NCI-H748 treated with DMSO at 0.1 percent for 48 hours (cell line): ENCODE measurements at regions not wholly inside any gene's neighbourhood (a gene's known extent, or its start where the extent isn't known, plus 50 kb on each side); places are given as distances from the start of the nearest gene placed in this dataset.

Experiments
- DNase-seq: peaks from one replicate; lab custom pipeline; 2025; lab: John Stamatoyannopoulos, UW

DNA sequence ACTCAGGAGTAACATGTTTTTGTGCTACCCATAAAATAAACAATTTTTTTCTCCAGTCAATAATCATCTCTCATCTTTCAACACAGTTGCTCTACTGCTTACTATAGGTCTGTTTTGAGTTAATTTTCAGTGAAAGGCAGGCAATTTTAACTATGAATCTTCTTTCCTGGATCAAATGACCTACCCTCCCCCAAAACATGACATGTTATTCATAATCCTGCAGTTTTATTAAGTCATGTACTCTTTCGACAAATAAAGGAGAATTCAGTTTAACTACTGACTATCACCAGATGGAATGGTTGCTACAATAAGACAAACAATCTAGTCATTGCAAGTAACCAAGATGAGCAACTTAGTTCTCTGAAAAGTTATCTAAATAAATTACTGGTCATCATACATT, 106.0 kb upstream of the FAR2 start:
- DNase-seq: no peak

DNA sequence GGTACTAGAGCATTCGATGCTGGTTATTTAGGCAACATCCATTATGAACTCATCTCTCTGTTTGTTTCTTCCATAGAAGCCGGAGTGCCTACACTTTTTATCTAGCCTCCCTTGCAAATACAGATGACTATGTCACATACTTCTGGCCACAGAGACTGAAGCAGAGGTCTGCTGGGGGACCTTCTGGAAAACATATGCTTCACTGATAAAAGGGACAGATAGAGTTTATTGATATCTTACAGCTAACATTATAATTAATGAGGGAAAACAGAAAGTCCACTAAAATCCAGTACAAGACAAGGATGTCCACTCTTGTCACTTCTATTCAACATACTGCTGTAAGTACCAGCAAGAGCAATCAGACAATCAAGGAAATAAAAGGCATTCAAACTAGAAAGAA, 104.3 kb upstream of the FAR2 start:
- DNase-seq: no peak

DNA sequence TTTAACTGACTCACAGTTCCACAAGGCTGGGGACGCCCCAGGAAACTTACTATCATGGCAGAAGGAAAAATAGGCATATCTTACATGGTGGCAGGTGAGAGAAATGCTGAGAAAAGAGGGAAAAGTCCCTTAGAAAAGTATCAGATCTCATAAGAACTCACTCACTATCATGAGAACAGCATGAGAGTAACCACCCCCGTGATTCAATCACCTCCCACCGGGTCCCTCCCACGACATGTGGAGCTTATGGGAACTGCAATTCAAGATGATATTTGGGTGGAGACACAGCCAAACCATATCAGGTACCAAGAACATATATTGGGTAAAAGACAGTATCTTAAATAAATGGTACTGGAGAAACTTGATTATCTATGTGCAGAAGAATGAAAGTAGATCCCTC, 100.3 kb upstream of the FAR2 start:
- no peak for DNase-seq

DNA sequence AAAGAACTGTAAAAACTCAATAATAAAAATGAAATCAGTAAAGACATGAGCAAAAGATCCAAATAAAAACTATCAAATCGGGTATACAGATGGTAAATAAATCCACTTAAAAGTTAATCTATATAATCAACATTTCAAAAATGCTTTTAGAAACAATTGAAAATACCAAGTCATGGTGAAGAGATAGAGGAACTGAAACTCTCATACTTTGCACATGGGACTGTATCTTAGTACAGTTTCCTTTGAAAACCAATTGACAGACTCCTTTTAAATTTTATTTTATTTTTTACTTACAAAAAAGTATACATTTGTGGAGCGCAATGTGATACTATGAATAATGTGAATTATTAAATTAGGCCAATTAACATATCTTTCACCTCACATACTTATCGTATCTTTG, 98.6 kb upstream of the FAR2 start:
- DNase-seq: no peak

DNA sequence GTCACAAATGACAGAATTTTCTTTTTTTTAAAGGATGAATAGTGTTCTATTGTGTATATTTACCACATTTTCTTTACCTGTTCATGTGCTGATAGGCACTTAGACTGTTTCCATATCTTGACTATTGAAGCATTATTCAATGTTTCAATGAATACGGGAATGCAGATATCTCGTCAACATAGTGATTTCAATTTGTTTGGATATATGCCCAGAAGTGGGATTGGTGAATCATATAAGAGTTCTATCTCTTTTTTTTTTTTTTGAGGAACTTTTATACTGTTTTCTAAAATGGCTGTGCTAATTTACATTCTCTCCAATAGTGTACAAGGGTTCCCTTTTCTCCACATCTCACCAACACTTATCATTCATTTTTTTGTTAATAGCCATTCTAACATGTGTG, 97.9 kb upstream of the FAR2 start:
- no peak for DNase-seq

DNA sequence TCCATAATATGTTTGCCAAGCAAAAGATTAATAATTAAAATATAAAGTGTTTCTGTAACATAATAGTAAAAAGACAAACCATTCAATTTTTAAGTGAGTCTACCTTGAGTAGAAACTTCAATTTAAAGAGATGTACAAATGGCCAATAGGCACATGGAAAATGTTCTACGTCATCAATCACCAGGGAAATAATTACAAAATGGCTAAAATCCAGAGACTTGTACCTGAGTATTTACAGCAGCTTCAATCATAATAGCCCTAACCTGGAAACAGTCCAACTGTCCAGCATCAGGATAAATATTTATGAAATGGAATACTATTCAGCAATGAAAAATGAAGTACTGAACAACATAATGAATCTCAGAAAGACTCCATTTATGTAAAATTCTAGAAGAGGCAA, 95.5 kb upstream of the FAR2 start:
- DNase-seq: no peak

DNA sequence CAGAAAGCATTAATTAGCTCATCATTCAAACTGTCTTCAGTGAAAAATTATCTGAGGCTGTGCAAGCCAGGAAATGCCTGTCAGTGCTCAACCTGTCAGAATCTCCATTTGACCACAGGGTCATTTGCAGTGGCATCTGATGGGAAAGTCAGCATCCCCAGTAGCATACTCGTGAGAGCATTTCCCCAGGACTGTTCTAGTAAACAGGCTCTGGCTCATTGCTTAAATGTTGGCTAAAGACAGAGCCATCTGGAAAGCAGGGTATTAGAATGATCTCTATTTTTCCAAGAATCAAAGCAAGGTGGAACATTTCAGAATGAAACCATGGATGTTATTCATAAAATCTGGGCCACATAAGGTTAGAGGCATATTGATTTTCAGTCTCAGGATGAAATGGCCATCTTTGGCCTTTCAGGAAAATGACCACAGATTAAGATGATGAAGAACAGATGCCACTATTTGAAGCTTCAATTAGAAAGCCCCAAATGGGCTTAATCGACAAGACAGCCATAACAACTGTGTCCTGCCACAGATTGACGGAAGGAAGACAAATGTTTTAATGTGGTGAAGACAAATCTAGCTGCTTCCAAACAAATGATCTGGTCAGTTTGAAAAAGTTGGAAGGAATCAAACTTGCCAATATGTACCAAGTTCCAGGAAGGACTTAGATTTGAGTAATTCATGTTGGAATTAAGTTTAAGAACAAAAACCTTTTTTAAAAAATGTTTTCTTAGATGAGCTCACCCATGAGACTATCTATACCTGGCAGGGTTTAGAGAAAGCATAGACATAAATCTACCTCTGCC, 94.0 kb upstream of the FAR2 start:
- no peak for DNase-seq

DNA sequence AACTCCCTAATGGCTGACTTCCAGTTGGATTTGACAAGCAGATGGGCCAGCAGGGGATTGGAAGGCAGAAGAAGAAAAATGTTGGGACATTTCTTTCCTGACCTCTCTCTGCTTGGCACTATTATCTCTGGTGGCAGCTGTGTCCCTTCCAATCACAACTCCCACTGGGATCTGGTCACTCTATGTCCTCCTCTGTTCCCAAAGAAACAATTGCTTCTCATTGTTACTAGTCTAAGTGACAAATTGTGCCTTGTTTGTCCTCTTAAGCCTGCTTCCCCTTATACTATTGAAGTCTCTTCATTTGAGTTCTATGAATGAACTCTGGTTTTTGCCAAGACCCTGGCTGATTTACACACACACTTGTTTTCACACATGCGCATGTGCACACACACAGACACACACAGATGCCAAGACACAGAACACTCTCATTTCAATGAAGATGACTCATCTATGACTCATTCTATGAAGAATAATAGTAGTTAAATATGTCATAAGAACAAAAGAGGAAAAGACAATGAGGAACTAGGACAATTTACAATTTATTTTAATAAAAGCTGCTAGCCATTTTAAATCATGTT, 83.0 kb upstream of the FAR2 start:
- no peak for DNase-seq

DNA sequence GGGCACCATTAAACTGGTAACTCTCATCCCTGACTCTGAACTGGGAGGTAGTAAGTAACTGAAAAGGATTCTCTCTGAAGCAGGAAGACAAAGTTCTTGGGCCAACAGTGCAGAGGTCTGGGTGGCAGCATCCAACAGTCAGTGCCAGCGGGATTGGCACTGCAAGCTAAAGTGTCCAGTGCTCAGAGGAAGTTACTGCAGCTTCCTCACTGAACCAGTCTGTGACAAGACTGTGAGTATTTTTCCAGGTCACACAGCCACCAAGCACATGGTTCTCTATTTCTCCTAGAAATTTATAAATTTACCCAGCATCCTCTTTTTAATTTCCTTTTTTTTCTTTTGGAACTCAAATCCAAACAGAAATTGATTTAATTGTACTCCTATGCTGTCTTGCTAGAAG, 81.6 kb upstream of the FAR2 start:
- DNase-seq: no peak

DNA sequence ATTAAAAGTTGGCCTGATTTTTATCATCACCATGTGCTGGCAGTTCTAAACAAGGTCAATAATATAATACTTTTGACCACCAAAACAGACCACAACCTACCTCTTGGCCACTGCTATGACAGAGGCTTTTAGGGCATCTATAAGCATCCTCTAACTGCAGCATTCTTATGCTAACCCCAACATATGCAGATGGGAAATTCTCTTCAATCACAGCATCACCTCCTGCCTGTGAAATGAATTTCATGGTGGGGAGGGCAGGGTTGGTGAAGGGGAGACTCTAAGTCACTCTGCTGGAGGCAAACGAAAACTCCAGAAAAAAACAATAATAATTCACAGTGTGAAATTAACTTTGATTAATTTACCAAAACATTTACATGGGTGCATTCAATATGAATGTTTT, 78.8 kb upstream of the FAR2 start:
- DNase-seq: no peak

DNA sequence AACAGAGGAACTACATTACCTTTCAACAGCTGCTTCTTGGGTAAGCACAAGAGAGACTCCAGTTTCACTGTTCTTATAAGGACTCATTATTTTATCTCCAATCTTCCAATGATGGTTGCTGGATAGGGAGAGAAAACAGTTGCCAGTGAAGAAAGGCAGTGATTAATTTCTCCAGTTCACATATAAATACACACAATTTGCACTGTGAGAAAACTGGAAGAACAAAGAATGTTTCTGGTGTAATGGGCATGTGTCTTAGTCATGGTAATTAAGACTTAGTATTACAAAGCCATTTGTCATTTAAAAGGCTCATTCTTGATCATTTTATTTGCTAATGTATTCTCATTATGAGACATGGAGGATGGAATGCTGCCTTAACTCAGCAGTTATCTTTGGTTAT, 78.0 kb upstream of the FAR2 start:
- no peak for DNase-seq

DNA sequence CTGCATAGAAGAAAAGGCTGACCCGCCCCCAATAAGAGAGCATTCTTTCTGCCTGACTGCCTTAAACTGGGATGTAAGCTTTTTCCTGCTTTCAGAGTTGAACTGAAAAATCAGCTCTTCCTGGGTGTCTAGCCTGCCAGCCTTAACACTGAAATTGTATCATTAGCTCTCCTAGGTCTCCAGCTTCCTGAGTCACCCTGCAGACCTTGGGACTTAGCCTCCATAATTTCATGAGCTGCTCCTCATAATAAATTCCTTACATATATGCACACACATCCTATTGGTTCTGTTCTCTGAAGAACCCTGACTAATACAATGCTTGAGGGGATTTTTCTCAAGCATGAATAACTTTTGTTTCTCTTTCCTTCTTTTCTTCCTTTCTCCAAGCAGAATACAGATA, 76.4 kb upstream of the FAR2 start:
- no peak for DNase-seq

DNA sequence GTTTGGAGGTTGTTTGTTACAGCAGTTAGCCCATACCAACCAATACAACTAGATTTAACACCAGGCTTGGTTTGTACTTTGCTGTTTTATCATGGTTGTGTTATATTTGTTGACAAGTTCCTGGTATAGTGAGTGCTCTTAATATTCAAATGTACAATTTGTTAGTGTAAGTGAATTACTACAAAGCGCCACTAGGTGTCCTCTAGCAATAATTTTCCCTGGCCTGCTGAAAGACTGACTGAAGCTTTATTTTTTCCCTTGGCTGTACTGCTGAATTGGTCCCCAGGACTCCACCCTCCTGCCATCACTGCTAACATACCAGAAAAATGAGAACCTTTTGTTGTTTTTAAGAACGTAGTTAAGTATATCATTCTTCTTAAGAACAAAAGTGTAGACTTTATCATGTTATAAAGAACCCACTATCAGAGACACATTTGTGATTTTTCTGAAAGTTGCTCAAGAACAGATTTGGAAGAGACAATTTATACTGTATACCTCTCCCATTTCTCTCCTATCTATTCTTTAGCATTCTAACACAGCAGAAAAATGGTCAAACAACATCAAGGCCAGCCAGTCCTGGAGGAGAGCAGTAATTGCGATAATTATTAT, 75.3 kb upstream of the FAR2 start:
- peak; percentile 15 for DNase-seq

DNA sequence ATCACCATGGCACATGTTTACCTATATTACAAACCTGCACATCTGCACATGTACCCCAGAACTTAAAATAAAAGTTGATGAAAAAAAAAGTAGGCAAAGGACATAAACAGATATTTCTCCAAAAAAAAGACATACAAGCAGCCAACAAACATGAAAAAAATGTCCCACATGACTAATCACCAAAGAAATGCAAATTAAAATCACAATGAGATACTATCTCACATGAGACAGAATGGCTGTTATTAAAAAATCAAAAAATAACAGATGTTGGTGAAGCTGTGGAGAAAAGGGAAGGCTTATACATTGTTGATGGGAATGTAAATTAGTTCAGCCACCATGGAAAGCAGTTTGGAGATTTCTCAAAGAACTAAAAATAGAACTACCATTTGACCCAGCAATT, 68.0 kb upstream of the FAR2 start:
- no peak for DNase-seq

DNA sequence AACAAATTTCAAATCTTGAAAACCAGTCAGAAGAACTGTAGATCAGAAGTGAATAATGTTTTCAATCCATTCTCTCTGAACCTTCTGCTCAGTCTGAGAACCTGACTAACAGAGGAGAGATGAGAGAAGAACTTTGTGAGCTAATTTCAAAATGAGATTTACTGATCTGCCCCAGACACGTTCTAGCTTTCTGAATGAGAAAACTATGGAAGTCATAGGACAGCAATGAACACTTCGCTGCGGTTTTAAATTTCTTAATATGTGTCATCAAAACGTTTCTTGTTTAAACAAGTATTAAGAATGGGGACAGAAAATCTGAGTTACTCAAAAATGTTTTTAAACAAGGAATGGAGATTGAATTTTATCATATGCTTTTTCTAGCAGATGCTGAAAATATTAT, 66.6 kb upstream of the FAR2 start:
- DNase-seq: no peak

DNA sequence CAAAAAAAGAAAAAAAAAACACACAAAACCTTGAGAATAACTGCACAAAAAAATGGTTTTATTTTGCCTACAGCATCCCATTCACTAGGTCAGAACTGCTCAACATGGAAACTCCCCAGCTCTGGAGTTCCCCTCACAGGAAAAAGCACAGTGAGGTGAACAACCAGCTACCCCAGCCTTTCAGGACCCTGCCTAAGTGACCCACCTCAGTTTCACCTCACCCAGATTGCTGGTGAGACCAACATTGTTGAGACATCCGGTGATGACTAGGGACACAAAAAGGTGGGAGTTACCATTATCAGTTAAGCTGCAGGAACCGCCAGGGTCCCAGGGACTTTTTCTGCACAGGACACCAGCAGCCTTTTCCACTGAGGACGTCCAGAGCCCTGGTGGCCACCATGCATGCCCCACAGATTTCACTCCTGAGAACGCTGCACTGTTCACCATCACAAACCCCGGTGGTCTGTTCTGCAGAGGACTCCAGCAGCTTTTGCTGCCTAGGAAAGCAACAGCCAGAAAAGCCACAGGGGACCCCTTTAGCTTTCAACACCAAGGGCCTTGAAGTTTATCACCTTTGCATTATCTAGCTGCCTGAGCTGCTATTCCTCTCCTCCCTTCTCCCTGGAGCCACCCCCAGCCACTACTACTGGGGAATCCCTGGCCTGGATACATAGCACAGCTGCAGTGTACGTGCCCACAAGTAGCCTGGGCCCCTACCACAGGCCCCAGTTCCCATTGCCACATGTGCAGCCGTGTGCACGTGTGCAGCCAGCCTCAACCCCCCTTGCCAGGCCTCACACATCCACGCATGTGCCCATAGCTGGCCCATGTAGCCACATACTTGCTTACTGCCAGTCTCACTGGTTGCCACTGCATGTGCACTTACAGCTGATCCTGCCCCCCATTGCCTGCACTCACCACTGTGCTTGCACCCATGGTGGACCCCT, 62.5 kb upstream of the FAR2 start:
- no peak for DNase-seq

DNA sequence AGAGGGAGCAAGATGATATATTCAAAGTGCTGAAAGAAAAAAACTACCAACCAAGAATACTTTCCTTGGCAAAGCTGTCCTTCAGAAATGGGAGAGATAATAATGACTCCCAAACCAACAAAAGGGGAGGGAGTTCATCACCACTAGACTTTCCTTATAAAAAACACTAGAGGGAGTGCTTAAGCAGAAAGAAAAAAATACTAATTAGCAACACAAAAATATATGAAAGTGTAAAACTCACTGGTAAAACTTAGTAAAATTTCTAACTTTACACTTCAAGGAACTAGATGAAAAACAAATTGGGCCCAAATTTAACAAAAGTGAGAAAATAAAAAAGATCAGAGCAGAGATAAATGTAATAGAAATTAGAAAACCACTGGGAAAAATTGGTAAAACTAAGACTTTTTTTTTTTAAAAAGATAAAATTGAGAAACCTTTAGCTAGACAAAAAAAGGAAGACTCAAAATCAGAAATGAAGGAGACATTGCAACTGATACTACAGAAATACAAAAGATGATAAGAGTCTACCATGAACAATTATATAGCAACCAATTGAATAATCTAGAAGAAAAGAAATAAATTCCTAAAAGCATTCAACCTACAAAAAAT, 60.4 kb upstream of the FAR2 start:
- no peak for DNase-seq
